Astrocyte (in vitro differentiated cells and primary cell): ENCODE measurements at regions not wholly inside any gene's neighbourhood (a gene's known extent, or its start where the extent isn't known, plus 50 kb on each side); places are given as distances from the start of the nearest gene placed in this dataset.

Experiments used
- DNase-seq: peaks from one replicate; pipeline ENCODE4 v3.0.0-alpha.2; 2010; ENCODE audit warnings: low read depth
- FAIRE-seq: peaks from 2 replicates; lab custom pipeline; 2011; peaks lifted over from hg19 to GRCh38; lab: Jason Lieb, UNC
- H2AFZ ChIP-seq: 2 replicates; pipeline ENCODE4 v1.6.0; 2012; ENCODE audit warnings: low read depth, low read length, inconsistent platforms
- H3K27ac ChIP-seq: 2 replicates; pipeline ENCODE4 v1.5.1; 2011; ENCODE audit warnings: low read depth, low read length, inconsistent platforms
- H3K27me3 ChIP-seq: 2 replicates; pipeline ENCODE4 v1.6.0; 2011; ENCODE audit warnings: low read length, inconsistent platforms; ENCODE audit not compliant: insufficient read depth
- H3K36me3 ChIP-seq: 2 replicates; pipeline ENCODE4 v1.5.1; 2011; ENCODE audit warnings: low read length, inconsistent platforms; ENCODE audit not compliant: insufficient read depth
- H3K4me1 ChIP-seq: 2 replicates; pipeline ENCODE4 v1.5.1; 2011; ENCODE audit warnings: low read length, inconsistent platforms; ENCODE audit not compliant: insufficient read depth
- H3K4me2 ChIP-seq: 2 replicates; pipeline ENCODE4 v1.6.0; 2012; ENCODE audit warnings: low read length, inconsistent platforms
- H3K4me3 ChIP-seq: 2 replicates; pipeline ENCODE4 v1.5.1; 2011; ENCODE audit warnings: low read depth, mild to moderate bottlenecking, low read length, inconsistent platforms; ENCODE audit not compliant: insufficient read depth
- H3K79me2 ChIP-seq: 2 replicates; pipeline ENCODE4 v1.6.0; 2012; ENCODE audit warnings: mild to moderate bottlenecking, low read length, inconsistent platforms; ENCODE audit not compliant: insufficient read depth
- H3K9ac ChIP-seq: 2 replicates; pipeline ENCODE4 v1.6.0; 2012; ENCODE audit warnings: mild to moderate bottlenecking, low read length, inconsistent platforms
- H3K9me3 ChIP-seq: 2 replicates; pipeline ENCODE4 v1.5.1; 2012; ENCODE audit warnings: low read depth, mild to moderate bottlenecking, low read length, inconsistent platforms; ENCODE audit not compliant: insufficient read depth
- H4K20me1 ChIP-seq: 2 replicates; pipeline ENCODE4 v1.6.0; 2012; ENCODE audit warnings: low read length, inconsistent platforms; ENCODE audit not compliant: insufficient read depth
- H3K27ac Mint-ChIP-seq: one replicate; pipeline ENCODE4 v1.8.0; 2021; ENCODE audit warnings: mild to moderate bottlenecking, mixed read lengths; ENCODE audit not compliant: unreplicated experiment
- H3K27me3 Mint-ChIP-seq: one replicate; pipeline ENCODE4 v1.8.0; 2021; ENCODE audit warnings: low read depth, mixed read lengths; ENCODE audit not compliant: unreplicated experiment
- H3K36me3 Mint-ChIP-seq: one replicate; pipeline ENCODE4 v1.8.0; 2021; ENCODE audit warnings: low read depth, mixed read lengths; ENCODE audit not compliant: unreplicated experiment
- H3K4me1 Mint-ChIP-seq: one replicate; pipeline ENCODE4 v1.8.0; 2021; ENCODE audit warnings: low read depth, mixed read lengths; ENCODE audit not compliant: unreplicated experiment
- H3K4me3 Mint-ChIP-seq: one replicate; pipeline ENCODE4 v1.8.0; 2021; ENCODE audit warnings: mild to moderate bottlenecking, moderate library complexity, mixed read lengths; ENCODE audit not compliant: unreplicated experiment
- H3K9me3 Mint-ChIP-seq: one replicate; pipeline ENCODE4 v1.8.0; 2021; ENCODE audit warnings: mild to moderate bottlenecking, mixed read lengths; ENCODE audit not compliant: unreplicated experiment
- CTCF ChIP-seq: IDR thresholded peaks from 2 replicates; pipeline ENCODE4 v1.5.1; 2011; ENCODE audit warnings: low read depth, mild to moderate bottlenecking, inconsistent platforms, low read length, moderate library complexity; ENCODE audit not compliant: insufficient read depth
- EZH2 ChIP-seq: IDR thresholded peaks from 2 replicates; pipeline ENCODE4 v1.6.1; 2012; ENCODE audit warnings: mild to moderate bottlenecking, low read length, inconsistent platforms; ENCODE audit not compliant: insufficient read depth

GRCh38 chr4:4596720-4597119 is 54.9 kb upstream of the STX18 start:
- no peak overlapping the region for H3K4me3 Mint-ChIP-seq
- Histone ChIP-seq H3K4me1 (no peaks in the 10 kb centered on the region), H4K20me1 (no peaks in the 10 kb centered on the region), H3K4me2 (no peak overlapping the region), H3K9ac (no peak overlapping the region), H3K9me3 (peaks cover 2% of the 10 kb centered on the region), H3K27ac (no peak overlapping the region), H3K79me2 (no peaks in the 10 kb centered on the region), H3K36me3 (no peaks in the 10 kb centered on the region), H2AFZ (no peak overlapping the region), H3K4me3 (no peak overlapping the region), H3K27me3 (no peaks in the 10 kb centered on the region)
- H3K4me1 Mint-ChIP-seq = no peaks in the 10 kb centered on the region
- FAIRE-seq (no peak), DNase-seq (no peak)
- TF ChIP-seq EZH2 (no peak), CTCF (no peak)
- peaks cover 10% of the 10 kb centered on the region for H3K27me3 Mint-ChIP-seq
- peaks cover 19% of the 10 kb centered on the region for H3K9me3 Mint-ChIP-seq
- no peak overlapping the region for H3K27ac Mint-ChIP-seq
- H3K36me3 Mint-ChIP-seq = peaks cover 3% of the 10 kb centered on the region

- Histone ChIP-seq H3K4me2 (no peak overlapping the region), H3K79me2 (no peaks in the 10 kb centered on the region), H3K36me3 (no peaks in the 10 kb centered on the region), H3K4me3 (no peak overlapping the region), H4K20me1 (no peaks in the 10 kb centered on the region), H3K9me3 (peaks cover 2% of the 10 kb centered on the region), H2AFZ (no peak overlapping the region), H3K27ac (no peak overlapping the region), H3K4me1 (peaks cover 5% of the 10 kb centered on the region), H3K9ac (no peak overlapping the region), H3K27me3 (no peaks in the 10 kb centered on the region)
- Mint-ChIP-seq H3K27me3 (peaks cover 6% of the 10 kb centered on the region), H3K27ac (no peak overlapping the region), H3K4me1 (no peaks in the 10 kb centered on the region), H3K4me3 (no peak overlapping the region), H3K9me3 (peaks cover 16% of the 10 kb centered on the region), H3K36me3 (peaks cover 3% of the 10 kb centered on the region)
- no peak for TF ChIP-seq CTCF
- no peak for TF ChIP-seq EZH2
- no peak for DNase-seq
- no peak for FAIRE-seq
Observed at GRCh38 chr4:4595252-4595651, 53.4 kb upstream of the STX18 start.

GRCh38 chr4:4594285-4594920 is 52.6 kb upstream of the STX18 start:
- DNase-seq (no peak), FAIRE-seq (no peak)
- Mint-ChIP-seq H3K4me1 (no peaks in the 10 kb centered on the region), H3K27ac (no peak overlapping the region), H3K4me3 (no peak overlapping the region), H3K36me3 (peaks cover 3% of the 10 kb centered on the region), H3K9me3 (peaks cover 16% of the 10 kb centered on the region), H3K27me3 (peaks cover 6% of the 10 kb centered on the region)
- H3K4me2 ChIP-seq = no peak overlapping the region
- no peaks in the 10 kb centered on the region for H4K20me1 ChIP-seq
- H3K4me1 ChIP-seq = peaks cover 7% of the 10 kb centered on the region
- H3K27me3 ChIP-seq = no peaks in the 10 kb centered on the region
- H3K9ac ChIP-seq = no peak overlapping the region
- H3K79me2 ChIP-seq = no peaks in the 10 kb centered on the region
- H3K9me3 ChIP-seq = peaks cover 2% of the 10 kb centered on the region
- no peak overlapping the region for H3K4me3 ChIP-seq
- no peaks in the 10 kb centered on the region for H3K36me3 ChIP-seq
- no peak overlapping the region for H2AFZ ChIP-seq
- H3K27ac ChIP-seq = no peak overlapping the region
- TF ChIP-seq EZH2 (no peak), CTCF (no peak)
